NCI-H1092 (cell line): ENCODE measurements at regions not wholly inside any gene's neighbourhood (a gene's known extent, or its start where the extent isn't known, plus 50 kb on each side); places are given as distances from the start of the nearest gene placed in this dataset.

Experiments used
- DNase-seq: peaks from one replicate; lab custom pipeline; 2025; lab: John Stamatoyannopoulos, UW

DNA sequence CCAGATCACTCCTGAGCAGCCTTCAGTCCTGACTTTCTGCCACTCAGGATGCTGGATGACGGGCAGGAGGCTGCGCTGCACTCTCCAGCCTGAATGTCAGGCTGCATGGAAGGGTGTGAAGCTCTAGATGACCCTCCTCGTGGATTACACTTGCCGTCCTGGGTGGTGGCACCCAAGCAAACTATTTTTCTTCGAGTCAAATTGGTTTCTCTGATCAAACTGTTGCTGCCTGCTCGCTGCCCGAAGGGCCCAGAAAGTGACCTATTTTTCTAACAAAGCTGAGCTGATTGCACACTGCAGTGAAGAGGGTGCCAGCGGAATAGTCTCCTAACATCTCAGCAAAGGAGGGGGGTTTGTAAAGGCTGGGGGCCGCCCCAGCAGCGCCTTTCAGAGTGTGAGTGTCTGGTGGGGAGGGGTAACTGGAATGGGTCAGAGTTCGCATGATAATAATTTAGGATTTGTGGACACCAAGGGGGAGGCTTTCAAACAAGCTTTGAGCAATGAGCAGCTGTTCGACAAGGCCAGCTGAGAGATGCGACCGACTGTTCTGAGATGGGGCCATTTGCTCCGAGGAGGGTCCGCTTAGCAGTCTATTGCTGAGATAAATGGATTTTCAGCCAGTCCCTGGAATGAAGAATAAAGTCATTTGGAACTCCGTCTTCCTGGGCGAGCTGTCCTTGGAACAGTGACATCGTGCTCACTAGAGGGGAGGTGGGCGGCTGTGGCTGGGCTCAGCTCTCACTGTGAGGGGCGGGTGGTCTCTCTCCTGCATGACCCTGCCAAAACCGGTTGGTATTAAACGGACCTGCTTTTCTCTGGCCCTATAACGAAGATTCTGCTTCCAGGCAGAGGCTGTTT lies 537.6 kb downstream of the BRD1 start:
- no peak for DNase-seq

DNA sequence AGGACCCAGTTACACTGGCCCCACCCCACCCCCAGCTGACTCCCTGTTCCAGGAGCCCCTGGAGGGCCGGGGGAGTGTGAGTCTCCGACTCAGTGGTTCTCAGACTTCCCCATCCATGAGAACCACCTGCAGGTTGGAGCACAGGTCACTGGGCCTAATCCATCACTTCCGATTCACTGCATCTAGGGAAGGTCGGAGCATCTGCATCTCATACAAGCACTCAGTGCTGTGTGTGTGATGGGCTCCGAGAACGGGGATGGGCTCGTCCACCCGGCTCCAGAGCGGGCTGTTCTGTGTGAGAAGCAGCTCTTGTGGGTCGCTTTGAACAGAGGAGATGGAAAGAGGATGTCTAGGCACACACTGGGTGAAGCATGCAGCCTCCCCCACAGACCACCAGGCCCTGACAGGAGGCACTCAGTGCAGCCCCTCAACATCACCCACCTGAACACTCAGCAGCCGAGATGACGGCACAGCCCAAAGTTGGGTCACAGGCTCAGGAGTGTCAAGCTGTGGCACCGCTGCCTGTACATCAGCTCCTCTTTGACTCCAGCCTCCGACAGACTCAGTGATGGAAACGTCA lies 541.4 kb downstream of the BRD1 start:
- no peak for DNase-seq

DNA sequence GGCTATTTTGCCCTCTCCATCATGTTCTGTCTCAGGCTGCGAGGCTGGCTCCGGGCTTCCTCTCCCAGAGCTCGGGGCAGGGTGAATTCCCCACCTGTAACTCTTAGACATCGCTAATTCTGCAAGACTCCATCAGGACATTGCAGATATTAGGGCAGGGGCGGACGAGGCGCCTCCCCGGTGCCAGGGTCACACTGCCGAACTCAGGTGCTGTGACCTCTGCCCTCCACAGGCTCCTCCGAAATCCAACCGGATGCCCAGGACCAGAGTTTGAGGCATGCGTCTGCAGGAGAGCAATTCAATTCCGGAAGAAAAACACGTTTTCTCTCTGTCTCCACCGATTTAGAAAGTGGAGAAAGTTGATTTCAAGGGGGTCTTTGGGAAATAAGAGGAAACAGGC lies 542.7 kb downstream of the BRD1 start:
- no peak for DNase-seq

DNA sequence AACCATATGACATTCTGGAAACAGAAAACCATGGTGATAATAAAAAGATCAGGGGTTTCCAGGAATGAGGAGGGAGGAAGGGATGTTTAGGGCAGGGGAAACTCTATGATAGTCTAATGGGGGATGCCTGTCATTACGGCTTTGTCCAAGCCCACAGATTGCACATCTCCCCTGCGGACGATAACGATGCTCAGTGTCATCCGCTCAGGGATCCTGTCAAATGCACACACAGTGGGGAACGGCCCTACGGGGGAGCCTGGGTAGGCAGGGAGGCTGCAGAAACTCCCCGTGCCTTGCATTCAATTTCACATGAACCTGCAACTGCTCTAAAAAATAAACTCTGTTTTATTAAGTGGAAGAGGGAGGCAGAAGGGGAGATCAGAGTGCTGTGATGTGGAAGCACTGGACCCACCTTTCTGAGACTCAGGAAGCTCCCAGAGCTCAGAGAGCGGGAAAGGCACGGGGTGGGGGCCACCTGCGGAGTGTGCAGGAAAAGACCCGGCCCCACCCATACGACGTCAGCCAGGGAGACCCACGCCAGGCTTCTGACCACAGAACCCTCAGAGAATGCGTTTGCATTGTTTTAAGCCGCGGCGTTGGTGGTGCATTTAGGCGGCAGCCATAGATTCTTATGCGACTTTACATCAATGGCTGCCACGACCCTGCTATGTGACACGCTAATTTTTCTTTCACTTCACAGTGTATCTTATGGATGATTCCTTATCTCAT lies 543.5 kb downstream of the BRD1 start:
- no peak for DNase-seq

DNA sequence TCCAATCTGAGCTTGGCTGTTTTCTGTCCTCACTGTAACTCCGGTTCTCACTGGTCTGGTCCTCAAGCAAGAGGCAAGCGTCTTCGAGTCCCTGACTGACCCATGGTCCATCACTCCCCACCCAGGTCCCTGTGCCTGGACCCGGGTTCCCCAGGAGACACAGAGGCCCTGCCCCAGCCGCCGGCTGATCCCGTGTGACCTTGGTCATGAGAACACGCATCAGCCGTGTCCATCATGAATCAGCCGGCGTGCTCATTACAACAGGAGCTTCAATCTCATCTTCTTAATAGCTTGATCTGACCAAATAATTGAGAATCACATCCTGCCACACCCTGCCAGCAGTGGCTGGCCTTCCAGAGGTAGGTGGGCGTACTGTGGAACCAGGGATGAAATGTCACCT lies 545.1 kb downstream of the BRD1 start:
- no peak for DNase-seq

DNA sequence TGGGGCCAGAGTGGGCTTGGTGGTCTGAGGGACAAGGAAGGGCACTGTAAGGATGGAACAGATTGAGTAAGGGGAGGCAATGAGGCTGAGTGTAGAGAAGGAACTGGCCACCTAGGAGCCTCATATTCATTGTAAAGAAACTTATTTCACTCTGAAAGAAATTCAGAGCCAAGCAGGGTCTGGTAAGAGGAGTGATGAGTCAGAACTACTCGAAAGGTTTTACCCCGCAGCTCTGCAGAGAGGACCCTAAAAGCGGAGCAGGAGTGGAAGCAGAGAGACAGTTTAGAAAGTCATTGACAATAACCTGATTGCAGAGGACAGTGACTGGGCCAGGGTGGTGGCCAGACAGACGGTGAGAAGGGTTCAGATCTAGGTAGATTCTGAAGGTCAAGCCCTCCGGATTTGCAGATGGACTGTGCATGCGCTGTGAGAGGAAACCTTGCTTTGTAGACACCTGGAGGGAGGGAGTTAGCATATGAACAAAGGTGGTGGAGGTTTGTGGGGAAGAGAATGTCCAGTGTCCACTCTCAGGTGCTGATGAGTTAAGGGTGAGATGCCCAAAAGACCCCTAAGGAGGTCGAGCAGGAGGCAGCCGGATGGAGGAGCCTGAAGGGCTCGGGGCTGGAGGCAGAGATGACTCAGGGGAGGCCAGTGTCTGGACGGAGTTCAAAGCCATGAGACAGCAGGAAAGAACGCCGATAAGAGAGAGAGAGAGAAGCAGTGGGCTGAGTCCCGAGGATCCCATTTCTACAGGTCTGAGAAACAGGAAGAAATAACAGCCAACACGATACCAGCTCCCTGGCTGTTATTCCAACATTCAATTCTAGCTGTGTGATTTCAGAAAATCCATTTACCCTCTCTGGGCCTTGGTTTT lies 546.0 kb downstream of the BRD1 start:
- no peak for DNase-seq

DNA sequence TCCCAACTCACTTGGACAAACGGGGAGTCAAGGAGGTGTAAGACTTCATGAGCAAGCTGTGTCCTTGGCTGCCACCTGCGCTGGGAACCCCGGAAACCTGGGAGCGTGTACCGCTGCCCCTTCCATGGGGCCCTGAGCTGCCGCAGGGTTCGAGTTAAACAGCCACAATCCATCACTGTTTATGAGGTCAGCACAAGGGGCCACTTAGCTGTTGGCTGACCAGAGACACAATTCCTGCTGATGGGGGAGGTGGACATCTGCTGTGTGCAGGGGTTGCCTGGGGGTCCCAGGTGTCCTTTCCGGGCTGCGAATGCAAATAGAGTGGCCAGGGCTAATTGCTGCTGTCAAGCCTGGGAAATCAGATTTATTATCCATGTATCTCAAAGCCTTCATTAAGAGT lies 549.3 kb downstream of the BRD1 start:
- no peak for DNase-seq

DNA sequence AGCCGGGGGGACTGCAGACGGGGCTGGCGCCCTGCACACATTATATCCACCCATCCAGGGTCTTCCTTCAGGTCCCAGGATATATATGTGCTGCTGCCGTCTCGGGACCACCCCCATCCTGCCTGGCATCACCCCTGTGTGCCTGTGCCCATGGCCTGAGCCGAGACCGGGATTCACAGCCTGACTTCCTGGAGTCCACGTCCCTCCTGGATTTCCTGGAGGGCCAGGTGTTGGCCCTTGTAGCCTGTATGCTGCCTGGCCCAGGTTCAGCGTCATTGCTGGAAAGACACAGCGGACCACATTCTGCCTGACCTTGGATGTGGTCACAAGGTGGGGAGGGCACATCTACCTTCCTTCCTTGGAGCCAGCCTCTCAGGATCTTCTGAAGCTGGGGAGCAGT lies 551.1 kb downstream of the BRD1 start:
- no peak for DNase-seq

DNA sequence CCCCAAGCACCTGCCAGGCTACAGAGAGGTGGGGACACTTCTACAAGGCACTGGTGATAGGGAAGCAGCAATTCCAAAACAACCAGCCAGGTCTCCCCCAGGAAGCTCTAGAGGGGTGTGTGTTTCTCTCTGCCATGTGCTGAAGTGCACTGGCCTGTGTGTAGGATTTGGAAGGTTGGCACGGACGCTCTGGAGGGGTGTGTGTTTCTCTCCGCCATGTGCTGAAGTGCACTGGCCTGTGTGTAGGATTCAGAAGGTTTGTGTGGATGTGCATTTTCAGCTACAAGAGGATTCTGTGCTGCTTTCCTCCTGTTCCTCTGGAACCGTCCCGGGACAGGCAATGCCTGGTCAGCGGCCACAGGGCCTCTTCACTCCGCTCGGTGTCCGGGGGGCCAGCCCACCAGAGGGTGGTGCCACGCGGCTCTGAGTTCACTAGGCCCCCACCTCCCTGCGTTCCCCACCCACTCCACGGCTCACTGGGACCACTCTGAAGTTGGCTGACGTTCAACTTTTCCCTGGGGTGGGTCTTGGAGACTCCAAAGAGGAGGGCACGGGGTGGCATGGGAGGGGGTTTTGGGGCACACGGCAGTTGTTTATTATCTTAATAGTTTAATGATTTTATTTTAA lies 552.8 kb downstream of the BRD1 start:
- no peak for DNase-seq

DNA sequence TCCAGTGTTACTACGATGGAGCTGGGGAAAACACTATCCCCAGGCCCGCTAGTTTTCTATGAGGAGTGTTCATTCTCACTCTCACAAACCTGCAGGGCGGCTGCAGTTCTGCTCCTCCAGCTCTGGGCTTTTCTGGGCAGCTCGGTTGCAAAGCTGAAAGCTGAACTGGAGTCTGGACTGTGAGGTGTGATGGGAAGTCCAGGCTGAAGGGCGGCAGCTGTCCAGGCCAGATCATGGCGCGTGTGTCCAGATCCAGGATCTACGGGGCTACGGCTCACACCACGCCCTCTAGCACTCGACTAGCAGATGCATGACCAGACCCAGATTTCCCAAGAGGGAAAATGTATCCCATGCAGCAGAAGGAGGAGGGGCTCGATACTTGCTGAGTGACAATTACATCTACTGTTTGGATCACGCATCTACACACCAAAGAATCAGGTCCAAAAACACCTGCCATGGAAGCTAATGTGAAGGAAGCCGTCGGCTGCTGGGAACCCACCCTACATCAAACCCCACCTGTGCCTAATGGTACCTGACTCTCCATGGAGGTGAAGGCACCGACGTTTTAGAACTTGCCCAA lies 555.0 kb downstream of the BRD1 start:
- no peak for DNase-seq

DNA sequence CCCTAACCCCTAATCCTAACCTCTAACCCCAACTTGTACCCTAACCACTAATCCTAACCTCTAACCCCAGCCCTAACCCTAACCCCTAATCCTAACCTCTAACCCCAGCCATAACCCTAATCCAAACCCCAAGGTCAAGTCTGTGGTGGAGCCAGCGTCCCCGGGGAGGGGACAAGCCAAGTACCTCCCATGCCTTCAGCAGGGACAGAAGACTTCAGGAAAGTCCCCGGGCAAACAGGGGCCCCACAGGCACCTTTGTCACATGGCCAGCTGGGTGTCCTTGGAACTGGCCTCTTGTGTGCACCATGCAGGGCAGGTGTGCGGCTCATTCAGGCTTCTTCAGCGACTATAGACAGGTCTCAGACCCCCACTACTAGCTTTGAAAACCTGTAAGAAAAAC lies 555.8 kb downstream of the BRD1 start:
- DNase-seq, result no peak

DNA sequence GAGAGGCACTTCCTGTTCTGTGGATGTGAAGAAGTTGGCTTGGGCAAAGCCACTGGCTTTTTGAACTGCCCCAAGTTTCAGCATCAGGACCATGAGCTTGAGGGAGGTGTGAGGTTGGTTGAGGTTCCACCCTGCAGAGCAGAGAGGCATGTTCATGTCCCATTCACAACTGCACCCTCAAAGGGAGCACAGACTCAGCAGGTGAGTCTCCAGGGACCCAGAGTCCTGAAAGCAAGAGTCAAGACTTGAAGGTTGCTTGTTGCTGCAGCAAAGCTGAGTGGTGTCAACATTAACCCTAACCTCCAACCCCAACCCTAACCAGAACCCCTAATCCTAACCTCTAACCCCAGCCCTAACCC lies 556.3 kb downstream of the BRD1 start:
- DNase-seq, result no peak

DNA sequence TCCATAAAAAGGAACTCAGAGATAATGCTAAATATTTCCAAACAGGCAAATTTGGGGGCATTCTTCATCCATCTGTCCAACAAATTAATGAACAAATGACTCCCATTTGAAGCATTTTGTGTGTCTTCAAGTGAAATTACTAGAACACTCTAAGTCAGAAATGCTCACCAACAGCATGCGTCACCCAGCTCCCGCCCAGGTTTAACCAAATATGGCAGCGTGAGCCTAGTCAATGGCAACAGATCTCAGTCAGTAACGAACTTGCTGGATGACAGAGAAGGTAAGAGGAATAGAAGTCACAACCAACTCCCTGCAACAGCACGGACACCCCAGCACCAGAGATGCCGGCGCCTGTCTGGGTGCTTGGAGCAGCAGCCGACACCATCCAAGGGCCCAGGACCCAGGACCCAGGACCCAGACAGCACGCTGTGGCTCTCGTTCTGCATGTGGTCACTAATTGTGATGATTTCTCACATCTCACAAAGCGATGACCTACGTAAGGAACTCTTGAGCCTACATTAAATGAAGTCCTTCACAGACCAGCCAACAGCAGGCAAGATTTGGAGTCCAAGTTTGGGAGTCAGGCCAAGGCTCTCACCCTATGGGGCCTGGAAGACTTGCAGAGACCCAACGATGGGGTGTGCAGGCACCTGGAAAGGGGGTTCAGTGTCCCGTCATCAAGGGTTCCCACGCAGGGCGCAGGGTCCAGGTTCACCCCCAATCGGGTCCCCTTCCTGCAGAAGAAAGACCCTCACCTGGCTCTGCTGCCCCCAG lies 556.9 kb downstream of the BRD1 start:
- DNase-seq, result no peak

DNA sequence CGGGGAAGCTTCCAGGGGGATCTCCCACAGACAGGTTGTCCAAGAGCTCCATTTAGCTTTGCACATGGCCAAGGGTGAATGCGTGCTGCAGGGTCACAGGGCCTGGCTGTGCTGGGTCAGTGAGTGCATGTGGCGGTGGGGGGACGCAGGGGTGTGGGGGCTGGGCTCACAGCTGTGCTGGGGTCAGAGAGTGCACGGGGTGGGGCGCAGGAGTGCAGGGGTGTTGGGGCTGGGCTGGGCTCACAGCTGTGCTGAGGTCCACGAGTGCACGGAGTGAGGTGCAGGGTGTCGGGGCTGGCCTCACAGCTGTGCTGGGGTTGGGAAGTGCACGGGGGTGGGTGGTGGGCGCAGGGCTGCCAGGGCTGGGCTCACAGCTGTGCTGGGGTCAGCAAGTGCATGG lies 557.7 kb downstream of the BRD1 start:
- DNase-seq, result no peak

DNA sequence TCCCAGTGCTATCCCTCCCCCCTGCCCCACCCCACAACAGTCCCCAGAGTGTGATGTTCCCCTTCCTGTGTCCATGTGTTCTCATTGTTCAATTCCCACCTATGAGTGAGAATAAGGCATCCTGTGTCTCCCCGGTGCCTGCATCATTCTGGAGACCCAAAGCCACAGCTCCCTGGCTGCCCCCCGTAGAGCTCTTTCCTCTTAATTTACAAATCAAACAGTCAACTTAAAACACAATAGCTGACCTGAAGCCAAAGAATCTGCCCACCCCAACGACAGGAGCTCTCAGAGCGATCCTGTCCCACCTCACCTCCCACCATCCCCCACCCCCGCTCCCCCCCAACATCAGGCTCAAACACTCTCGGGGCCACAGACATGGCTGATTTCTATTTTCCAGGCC lies 558.3 kb downstream of the BRD1 start:
- no peak for DNase-seq

DNA sequence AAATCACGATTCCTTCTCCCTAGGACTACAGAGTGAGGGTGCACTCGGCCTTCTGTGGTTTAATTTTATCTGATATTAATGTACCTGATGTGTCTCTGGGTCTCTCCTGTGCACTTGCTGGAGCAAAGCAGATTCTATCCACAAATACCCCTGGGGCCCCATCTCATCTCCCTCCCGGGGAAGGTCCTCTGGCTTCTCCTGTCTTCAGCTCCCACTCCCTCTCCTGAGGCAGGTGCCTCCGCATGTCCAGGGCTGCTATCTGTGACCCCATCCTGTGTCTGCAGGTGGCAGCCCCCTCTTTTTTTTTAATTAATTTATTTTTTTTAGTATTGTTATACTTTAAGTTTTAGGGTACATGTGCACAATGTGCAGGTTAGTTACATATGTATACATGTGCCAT lies 558.7 kb downstream of the BRD1 start:
- no peak for DNase-seq

DNA sequence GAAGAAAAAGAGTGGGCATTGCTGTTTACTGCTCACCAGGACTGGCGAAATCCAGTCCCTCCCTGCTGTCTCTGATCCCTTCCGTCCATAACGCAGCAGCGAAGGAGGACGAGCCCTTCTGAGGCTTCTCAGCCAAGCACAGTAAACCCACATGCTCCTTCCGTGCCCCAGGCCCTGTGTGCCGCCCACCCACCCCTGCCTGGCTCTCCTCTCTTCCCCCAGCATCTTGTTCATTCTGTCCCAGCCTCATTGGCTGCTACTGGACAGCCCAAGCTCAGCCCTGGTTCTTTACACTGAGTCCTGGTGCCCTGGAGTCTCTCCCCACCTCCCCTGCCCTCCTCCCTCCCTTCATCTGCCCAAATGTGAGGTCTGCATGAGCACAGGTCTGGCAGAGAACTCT lies 559.7 kb downstream of the BRD1 start:
- DNase-seq, result no peak

DNA sequence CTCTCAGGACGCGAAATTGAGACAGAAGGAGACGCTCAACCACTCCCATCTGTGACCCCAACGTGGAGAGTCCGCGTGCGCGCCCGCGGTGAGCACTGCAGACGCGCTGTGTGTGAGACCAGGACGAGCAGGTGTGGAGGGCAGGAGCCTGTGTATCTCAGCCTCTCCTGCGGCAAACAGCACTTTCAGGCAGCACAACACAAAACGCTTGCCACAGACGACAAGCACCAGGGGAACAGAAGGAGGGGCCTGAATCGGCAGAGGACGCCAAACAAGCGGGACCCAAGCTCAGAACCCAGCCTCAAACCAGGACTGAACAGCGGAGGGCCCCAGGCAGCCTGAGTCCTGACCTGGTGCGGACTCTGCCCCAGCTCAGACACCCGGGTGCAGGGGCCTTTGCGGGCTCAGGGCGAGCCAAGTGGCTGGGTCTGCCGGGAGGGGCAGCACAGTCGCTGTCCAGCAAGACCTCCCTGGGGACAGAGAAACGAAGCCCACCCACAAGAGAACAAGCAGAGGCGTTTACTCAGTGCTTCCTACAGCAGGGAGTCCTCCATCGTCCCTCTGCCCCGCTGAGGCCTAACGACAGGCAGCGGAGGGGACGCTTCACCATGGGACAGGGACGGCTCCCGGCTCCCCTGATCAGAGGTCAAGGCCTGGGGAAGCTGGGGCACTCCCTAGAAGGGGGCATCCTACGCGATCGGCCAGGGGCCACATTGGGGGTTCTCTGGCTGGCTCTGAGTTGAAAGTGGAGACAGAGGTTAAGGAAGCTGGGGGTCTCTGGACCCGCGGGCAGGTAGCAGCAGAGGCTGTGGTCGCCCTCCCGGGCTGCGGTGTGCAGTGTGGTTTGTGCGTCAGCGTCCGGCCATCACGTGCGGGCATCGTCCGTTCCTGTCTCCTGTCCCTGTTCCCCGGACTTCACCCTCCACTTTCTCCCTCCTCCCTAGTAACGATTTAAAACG lies 560.8 kb downstream of the BRD1 start:
- no peak for DNase-seq

DNA sequence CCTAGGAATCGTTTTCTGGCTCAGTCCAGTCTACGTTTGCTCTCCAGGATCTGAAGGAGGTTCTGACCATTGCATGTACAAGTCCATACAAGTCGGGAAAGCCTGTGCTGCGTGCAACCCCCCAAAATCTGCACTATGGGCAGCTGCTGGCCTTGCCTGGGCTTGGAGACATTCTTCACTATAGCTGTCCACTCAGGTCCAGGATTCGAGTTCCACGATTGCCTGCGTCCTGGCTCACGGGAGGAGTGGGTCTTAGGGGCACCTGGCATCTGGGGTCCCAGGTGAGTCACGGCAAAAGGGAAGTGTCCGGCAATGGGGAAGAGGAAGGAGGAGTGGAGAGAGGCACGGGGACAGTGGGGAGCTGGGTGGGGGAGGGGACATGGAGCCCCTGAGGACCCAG lies 563.0 kb downstream of the BRD1 start:
- DNase-seq, result no peak

DNA sequence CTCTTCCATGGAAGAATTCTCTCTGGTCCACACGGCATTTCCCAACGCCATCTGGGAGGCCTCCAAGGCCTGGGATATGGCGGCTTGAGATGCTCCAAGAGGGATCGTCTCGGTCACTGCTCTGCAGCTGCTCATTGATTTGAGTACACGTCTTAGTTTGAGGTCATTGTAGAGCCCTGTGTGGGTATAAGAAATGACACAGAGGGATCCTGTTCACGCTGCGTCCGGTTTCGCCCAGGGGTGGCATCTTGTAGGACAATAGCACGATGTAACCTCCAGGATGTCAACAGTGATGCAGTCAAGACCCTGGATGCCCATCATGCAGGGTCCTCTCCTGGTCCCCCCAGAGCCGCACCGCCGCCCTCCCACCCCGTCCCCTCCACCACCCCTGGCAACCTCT lies 564.6 kb downstream of the BRD1 start:
- no peak for DNase-seq
